NAMALWA (cell line): ENCODE measurements at regions not wholly inside any gene's neighbourhood (a gene's known extent, or its start where the extent isn't known, plus 50 kb on each side); places are given as distances from the start of the nearest gene placed in this dataset.

ENCODE experiments used
- DNase-seq: peaks from one replicate; pipeline ENCODE4 v3.0.0-alpha.2; 2015; ENCODE audit warnings: low spot score

DNA sequence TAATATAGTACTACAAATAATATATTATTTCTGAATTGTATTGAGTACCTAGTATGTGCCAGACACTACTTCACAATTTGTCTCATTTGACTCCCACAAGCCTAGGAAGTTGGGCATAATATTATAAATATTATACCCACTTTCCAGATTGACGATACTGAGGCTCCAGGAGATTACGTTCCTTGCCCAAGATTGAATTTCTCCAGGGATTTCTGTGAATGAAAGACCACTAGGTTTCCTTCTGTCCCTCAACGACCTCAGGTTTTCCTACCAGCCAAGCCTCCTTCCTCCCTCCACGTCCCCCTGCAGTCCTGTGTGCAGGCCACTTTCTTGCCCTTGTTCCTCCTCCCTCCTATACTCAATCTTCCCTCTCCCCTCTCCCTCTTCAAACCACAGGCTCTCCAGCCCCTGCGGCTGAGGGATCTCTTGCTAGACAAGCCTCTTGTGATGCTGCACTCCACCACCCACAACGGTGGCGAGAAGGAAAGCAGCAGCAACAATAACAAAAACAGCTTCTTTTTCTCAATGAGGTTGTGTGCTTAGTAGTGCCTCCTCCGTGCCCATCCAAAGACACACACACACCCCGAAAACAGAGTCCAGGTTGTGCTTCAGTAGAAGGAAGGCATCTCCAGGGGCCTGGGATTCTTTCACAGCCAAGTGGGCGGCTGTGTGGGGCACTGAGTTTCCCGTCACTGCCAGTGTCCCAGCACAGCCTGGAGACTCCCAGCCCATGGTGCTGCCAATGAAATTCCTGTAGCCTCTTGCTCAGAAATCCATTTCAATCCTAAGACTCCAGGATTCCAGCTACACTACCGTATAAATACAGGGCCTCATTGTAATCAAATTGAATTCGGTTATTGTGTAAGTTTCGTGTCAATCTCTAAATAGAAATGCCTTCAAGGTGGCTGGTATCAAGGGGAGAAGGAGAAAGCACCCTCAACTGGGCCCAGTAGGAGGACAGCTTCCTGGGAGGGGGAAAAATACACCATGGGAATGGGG lies 94.4 kb downstream of the NCR2 start:
- DNase-seq: no peak

DNA sequence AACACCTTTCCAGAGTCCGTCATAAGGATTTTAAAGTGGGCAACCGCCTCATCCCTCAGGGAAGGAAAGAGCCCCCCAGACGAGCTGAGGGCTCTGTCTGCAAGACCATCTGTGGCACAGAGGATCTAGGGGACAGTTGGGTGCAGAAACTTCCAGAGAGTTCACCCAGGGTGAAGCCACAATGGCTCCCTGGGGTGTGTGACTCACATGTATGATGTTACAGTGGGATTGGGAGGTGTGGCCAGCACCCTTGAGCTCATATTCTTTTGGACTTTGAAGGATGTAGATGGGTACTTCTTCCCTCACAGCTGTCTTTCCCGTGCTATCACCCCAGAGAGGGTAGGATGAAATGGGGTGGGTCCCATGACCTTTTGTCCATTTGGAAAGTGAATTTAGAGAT lies 95.5 kb downstream of the NCR2 start:
- DNase-seq: no peak

DNA sequence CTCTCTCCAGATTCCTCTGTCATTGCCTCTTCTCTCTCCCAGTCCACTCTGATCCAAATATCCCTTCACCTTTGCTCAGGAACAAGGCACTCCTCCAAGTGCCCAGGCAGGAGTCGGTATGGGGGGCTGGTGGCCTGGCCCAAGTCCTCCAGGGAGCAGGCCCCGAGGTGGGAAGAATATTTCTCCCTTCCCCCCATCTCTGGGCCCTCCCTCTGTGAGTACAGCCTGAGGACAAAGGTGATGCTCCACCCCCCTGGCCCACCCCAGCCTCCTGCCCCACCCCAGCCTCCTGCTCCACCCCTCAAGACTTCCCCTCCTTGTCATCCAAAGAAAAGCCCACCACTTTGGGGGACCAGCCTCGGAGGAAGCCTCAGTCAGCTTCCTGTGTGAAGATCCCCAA lies 96.9 kb downstream of the NCR2 start:
- DNase-seq: no peak

DNA sequence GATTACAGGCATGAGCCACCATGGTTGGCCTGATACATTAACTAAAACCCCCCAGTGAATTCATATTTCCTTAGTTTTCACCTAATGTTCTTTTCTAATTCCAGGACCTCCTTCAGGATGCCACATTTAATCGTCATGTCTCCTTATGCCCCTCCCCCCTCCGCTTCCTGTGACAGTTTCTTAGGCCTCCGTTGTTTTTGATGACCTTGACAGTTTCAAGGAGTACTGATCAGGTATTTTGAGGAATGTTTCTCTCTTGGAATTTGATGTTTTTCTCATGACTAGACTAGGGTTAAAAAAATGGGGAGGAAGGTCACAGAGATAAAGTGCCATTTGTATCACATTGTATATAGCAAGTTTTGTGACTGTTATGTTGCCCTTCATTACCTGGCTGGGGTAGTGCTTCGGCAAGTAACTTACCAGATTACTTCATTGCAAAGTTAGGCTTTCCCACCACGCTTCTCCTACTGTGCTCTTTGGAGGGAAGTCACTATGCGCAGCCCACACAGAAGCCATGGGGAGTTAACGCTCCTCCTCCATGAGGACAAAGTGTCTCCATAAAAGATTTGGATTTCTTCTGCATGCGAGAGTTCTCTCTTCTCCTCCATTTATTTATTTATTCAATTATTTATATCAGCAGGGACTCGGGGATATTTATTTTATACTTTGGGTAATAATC lies 99.5 kb downstream of the NCR2 start:
- no peak for DNase-seq

DNA sequence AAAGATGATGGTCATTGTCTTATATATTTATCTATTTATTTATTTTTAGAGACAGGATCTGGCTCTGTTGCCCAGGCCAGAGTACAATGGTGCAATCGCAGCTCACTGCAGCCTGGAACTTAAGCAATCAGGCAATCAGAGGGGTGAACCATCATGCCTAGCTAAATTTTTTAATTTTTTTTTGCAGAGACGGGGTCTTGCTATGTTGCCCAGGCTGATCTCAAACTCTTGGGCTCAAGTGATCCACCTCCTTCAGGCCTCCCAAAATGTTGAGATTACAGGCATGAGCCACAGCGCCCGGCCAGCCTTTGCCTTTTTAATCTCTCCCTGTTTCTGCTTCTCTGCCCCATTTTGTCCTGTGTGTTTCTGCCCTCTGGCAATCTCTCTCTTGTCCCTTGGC lies 102.2 kb downstream of the NCR2 start:
- no peak for DNase-seq

DNA sequence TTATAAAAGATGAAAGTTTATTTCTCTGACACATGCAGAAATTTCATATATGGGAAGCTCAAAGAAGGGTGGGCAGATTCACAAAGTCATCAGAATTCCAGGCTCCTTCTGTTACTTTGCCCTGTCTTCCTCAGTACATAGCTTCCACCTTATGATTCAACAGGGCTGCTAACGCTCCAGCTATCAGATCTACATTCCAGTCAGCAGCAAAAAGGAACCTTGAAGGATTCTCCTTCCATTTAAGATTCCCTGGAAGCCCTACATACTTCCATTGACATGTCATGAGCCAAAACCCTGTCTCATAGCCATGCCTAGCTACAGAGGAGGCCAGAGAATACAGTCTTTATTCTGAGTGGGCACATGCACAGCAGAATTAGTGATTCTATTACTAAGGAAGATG lies 103.3 kb downstream of the NCR2 start:
- DNase-seq: no peak

DNA sequence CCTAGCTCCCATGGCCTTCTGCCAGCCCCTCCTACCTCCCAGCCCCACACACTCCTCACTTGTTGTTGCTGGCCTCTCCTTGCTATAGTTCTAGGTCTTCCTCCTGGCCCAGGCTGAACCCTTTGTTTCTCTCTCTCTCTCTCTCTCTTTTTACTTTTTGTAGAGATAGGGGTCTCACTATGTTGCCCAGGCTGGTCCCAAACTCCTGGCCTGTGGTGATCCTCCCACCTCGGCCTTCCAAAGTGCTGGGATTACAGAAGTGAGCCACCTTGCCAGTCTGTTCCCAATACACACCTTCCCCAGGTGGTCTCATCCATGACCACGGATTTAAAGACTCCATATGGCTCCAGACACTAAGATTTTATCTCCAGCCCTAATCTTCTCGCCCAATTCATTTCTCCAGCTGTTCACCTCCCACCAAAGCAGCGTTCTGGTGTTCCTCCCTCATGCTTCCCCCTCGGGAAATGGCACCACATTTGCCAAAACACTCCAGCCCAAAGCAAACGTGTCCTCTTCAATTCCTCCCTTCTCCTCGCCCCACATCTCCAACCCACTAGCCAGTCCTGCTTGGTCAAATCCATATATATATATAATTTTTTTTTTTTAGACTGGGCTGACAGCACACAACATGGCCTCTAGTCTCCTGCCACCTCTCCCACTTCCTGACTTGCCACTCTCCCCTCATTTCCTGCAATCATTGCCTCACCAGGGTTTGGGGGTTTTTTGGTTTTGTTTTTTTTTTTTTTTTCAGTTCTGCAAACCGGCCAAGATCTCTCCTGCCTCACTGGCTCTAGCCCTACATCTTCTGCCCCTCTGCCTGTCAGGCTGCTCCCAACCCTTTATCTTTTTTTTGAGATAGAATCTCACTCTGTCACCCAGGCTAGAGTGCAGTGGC lies 104.4 kb downstream of the NCR2 start:
- DNase-seq: peak; percentile 31

DNA sequence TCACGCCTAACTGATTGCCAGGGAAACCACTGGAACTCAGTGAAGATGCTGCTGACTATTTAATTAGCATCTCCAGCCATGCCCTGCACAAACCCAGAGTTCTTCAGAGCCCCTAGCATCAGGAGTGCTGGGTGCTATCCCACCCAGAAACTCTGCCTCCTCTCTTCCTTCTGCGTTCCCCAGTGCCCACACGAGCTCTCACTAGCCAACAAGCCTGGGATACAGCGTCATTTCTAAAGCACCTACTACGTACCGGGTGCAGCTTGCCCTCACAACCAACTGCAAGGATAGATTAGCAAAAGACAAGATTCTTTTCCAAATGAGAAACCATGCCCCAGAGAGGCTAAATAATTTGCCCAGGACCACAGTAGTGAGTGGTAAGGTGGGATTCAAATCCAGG lies 105.2 kb upstream of the FOXP4 start:
- no peak for DNase-seq

DNA sequence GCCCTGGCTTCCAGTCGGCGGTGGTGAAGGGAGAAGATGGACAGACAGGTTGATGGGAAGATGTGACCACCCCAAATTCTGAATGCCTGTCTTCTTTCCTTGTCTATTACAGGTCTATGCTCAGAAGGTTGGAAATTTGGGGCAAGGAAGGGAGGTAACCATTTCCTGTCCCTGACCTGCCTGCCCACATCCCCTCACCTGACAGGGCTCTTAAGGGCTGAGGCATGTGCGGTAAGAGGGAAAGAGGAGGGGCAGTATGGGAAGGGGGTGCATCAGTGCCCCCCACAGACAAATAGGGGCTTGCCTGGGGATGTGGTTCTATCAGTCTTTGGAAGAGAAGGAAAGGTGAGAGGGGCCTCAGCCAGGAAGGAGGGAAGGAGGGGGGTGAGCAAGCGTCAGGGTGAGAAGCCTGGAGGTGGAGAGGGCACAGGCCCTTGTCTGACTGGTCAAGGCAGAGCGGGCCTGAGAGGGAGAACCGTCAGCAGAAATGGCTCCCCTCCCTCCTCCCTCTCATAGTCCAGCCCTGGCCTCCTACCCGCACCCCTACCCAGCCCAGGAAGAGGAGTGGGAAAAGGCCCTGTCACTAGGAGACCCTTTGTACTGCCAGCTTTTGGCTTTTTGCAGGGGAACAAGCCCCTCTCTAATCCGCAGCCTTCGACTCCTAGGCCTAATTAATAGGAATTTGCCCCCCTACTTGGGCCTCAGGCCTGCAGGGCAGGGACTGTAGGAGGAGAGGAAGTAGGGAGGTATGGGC lies 104.4 kb upstream of the FOXP4 start:
- no peak for DNase-seq

DNA sequence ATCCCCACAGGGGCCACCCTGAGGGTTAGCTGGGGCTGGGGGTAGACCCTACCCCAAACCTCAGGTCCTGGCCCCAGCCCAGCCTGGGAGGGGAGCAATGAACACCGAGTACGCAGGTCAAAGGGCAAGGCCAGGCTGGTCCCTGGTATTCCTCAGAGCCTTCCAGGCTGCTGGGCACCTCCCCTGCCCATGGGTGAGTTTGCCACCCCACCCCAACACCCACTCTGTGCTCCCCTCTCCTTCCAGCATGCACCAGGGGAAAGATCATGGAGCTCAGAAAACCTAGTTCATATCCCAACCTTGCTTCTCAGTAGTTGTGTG lies 103.9 kb upstream of the FOXP4 start:
- no peak for DNase-seq

DNA sequence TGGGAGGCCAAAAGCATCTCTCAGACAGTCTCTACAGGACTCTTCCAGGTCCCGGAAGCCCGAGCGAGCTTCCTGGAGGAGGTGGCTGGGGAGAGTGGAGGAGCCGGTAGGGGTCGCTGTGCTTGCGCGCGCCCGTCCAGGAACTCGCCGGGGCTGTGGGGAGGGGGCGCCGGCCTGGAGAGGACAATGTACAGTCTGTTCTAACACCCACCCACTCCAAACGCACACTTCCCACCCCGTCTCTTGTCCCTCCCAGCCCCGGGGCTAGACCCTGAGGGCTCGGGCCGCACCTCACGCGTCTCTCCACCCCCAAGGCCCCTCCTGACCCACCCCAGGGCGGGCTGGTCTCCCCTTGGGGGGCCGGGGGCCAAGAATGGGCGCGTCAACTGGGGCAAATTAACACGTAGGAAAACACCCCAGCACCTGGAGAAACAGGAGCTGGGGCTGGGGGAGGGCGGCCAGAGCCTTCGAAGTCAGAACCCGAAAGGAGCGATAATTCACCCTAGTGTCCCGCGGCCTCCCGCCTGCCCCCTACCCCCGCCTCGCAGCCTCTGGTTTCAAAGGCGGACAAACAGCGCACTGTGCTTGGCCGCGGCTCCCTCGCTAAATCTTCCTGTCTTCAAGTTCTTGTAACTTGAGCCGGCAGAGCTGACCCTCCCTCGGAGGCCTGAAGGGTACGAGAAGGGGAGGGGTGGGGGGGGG lies 103.2 kb upstream of the FOXP4 start:
- DNase-seq: no peak

DNA sequence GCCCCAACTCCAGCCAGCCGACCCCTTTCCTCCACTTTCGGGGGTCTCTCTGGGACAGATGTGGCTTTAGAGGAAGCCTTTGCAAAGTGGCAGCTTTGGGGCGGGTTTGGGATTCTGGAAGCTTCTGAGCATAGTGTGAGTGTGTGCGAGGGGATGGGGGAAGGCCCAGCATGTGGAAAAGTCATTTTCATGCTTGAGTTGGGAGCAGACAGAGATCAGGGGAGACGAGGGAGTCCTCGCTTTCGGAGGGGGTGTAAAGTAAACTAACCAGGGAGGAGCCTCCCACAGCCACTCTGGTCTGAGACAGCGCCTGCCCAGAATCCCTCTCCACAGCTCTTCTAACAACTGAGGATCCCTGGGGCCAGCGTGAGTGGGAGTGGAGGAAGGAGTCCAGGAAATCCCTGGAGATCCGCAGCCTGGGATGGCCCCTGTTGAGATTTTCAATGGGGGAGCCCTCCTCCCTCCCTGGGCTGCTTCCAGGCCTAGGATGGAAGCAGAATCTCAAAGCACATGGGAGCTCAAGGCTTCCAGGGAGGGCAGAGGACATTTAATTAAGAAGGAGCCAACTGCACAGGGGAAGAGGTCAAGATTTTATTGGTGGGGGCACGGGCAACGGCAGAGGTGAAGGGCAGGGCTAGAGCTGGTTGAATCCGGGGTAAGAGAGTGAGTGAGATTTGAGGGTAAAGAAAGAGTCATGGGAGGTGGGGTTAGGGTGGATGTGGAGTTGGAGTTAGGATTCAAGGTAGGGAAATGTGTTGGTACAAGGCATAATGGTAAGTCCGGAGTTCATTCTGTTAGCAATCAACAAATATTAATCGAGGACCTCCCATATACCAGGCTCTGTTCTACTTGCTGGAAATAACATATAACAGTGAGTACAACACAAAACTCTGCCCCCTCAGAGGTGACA lies 102.3 kb upstream of the FOXP4 start:
- DNase-seq: no peak

DNA sequence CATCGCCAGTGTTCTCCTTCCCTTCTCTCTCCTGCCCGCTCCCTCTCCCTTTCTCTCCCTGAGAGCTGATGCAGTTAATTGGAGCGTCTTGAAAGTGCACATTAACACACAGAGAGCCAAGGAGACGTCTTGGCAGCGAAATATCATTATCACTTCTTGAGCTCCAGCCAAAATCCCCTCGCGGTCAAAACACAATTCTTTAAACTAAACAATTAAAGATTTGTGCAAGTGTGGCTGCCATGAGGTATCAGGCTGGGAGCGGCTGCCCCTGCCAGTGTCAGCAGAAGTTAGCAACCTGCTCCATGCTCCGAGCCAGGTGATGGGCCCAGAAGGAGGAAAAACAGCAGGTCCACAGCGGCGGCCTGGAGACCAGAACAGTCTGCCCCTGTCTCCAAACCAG lies 100.9 kb upstream of the FOXP4 start:
- no peak for DNase-seq

DNA sequence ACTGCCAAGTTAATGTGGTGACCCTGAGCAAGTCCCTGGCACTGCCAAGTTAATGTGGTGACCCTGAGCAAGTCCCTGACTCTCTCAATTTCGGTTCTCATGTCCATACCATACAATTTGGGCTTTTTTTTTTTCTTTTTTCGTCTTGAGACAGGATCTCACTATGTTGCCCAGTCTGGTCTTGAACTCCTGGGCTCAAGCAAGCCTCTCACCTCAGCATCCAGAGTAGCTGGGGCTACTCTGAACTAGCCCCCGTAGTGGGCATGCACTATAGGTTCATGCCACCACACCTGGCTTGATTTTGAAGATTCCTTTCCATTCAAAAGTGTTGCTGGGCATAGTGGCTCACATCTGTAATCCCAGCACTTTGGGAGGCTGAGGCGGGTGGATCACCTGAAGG lies 100.0 kb upstream of the FOXP4 start:
- DNase-seq: no peak

DNA sequence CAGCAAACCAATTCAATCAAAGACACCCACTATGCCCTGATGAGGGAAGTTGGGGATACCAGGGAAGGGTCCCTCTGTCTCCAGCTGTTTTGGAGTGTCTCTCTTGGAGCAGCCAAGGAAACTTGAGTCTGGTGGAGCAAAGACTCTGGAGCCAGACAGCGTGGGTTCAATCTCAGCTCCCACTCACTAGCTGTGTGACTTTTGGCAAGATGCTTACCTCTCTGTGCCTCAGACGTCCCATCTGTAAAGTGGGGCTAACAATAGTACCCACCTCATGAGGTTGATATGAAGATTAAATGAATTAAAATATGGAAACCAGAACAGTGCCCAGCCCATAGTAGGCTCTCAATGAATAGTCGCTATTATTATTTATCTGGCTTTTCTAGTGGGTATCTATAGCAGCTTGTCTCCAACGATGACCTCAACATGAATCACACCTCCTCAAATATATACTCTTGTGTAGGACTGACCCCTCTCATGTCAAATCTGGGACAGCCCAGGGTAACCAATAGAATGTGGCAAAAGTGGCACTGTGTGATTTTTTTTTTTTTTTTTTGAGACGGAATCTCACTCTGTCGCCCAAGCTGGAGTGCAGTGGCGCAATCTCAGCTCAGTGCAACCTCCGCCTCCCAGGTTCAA lies 99.2 kb upstream of the FOXP4 start:
- DNase-seq: no peak

DNA sequence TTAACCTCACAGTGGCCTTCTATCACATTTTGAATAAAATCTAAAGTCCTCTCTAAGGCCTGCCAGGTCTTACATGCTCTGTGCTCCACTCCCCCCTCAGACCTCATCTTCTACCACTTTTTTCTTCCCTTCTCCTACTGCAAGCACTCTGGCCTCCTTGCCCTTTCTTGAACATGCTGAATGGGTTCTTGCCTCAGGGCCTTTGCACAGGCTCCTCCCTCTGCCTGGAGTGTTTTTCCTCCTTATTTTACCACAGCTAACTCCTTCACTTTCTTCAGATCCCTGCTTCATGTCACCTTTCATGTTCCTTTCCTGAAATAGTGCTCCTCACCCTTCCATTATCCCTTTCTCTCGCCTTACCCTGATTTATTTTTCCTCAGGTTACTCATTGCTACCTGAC lies 97.9 kb upstream of the FOXP4 start:
- DNase-seq: no peak

DNA sequence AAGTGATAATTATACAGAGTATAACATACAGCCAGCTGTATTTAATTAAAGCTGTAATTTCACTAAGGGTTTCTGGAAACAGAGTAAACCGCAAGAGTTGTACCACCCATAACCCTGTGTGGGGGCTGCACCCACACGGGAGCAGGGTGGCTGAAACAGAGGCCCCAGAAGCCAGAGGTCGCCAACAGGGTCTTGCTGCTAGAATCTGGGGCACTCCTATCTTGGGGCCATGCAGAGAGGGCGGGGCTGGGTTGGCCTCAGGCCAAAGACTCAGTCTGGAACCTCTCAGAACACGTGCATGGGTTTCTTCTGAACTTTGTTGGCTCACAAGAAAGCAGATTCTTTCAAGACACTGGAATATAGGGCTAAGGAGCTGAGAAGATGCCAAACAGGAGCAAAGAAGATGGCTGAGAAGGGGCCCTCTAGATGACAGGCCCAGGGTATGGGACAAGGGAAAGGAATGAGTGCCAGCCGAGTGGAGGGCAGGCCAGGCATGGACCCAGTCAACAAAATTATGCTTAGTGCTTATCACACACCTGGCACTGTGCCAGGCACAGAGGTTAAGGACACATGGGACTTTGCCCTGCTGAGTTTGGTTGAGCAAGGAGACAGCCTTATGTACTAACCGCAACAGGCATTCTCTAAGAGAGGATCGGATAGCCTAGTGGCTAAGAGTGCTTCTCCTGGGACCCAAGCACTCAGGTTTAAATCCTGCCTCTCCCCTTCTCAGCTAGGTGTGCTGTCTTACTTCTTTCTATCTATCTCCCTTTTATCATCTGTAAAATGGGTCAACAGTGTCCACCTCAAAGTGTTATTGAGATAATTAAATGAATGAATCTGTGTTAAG lies 96.6 kb upstream of the FOXP4 start:
- peak; percentile 21 for DNase-seq

DNA sequence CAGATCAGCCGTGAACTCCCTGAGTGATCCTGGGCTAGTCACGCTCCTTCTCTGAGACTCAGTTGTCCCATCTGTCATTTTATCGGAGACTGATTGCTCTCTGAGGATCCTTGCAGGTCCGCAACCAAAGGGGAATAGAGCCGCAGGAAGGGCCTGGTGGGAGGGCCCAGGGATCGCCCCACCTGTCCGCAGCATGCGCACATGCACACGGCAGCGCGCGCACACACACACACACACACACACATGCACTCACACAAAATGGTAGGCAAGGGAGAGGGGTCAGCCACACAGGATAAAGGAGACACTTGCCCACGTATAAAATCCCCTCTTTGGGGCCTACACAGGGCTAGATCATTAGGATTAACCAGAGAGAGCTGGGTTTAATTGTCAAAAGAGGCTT lies 95.6 kb upstream of the FOXP4 start:
- no peak for DNase-seq

DNA sequence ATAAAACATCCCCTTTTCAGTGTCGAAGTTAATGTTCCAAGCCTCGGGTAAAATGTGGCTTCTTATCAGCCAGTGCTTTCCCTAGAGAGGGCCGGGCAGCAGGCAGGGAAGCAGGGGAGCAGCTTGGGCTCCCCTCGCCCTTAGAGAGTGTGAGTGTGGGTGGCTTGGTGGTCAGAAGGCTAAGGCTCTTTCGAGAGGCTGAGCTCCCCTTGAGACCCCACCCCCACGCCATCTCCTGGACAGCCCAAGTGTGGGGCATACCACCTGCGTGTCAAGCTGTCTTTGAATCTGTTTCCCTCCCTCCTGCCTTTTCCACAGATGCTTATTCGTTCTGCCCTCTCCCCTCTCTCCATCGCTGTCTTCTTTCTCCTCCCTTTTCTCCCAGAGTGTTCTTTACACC lies 95.1 kb upstream of the FOXP4 start:
- peak; percentile 20 for DNase-seq
